AML-193 (cell line): ENCODE measurements at regions not wholly inside any gene's neighbourhood (a gene's known extent, or its start where the extent isn't known, plus 50 kb on each side); places are given as distances from the start of the nearest gene placed in this dataset.
"Not testable (repeated sequence)": the region's sequence is repeated elsewhere in the genome, so short reads cannot be mapped to it uniquely, and the experiment has no call there.

Experiments used
- DNase-seq, 2 experiments: peaks; one replicate each; lab custom pipeline; 2025; lab: John Stamatoyannopoulos, UW

GRCh38 chr7:155948845-155949244, 136.6 kb upstream of the SHH start:
- no peak for DNase-seq

- no peak for DNase-seq
These were observed 136.2 kb upstream of the SHH start for GRCh38 chr7:155948423-155948822.

- DNase-seq: no peak
These were observed 134.8 kb upstream of the SHH start for GRCh38 chr7:155947051-155947450.

- no peak for DNase-seq
These were observed 133.5 kb upstream of the SHH start for GRCh38 chr7:155945670-155946325.

GRCh38 chr7:155944901-155945300, 132.6 kb upstream of the SHH start:
- DNase-seq: no peak

- no peak for DNase-seq
These were observed 131.1 kb upstream of the SHH start for GRCh38 chr7:155943251-155943899.

- no peak for DNase-seq
These were observed 130.1 kb upstream of the SHH start for GRCh38 chr7:155942226-155942950.

GRCh38 chr7:155941688-155942087, 129.4 kb upstream of the SHH start:
- DNase-seq: no peak

- DNase-seq: no peak
These were observed 127.1 kb upstream of the SHH start for GRCh38 chr7:155939350-155939749.

- DNase-seq: no peak
These were observed 125.9 kb upstream of the SHH start for GRCh38 chr7:155938129-155938528.

GRCh38 chr7:155935726-155936125, 123.5 kb upstream of the SHH start:
- no peak for DNase-seq

- DNase-seq: no peak
These were observed 122.8 kb upstream of the SHH start for GRCh38 chr7:155935005-155935557.

GRCh38 chr7:155932324-155932723, 120.1 kb upstream of the SHH start:
- DNase-seq: not testable (repeated sequence)

GRCh38 chr7:155931396-155932085, 119.3 kb upstream of the SHH start:
- DNase-seq: no peak

GRCh38 chr7:155930527-155930926, 118.3 kb upstream of the SHH start:
- no peak for DNase-seq

GRCh38 chr7:155930061-155930460, 117.8 kb upstream of the SHH start:
- DNase-seq: no peak

GRCh38 chr7:155928583-155928982, 116.3 kb upstream of the SHH start:
- no peak for DNase-seq

- DNase-seq: no peak
These were observed 115.6 kb upstream of the SHH start for GRCh38 chr7:155927905-155928304.

GRCh38 chr7:155925682-155926081, 113.4 kb upstream of the SHH start:
- DNase-seq: no peak

GRCh38 chr7:155922067-155922816, 110.0 kb upstream of the SHH start:
- DNase-seq: no peak

- DNase-seq: no peak
These were observed 109.5 kb upstream of the SHH start for GRCh38 chr7:155921804-155922066.
